DND-41 (cell line): ENCODE measurements at regions not wholly inside any gene's neighbourhood (a gene's known extent, or its start where the extent isn't known, plus 50 kb on each side); places are given as distances from the start of the nearest gene placed in this dataset.

Experiments used
- EZH2 ChIP-seq: IDR thresholded peaks from 3 replicates; pipeline ENCODE4 v1.6.1; 2012; ENCODE audit warnings: borderline replicate concordance, low read depth, mild to moderate bottlenecking, moderate library complexity, low read length, inconsistent platforms; ENCODE audit not compliant: severe bottlenecking
- TF ChIP-seq, protein P1 (sequence below): IDR thresholded peaks from 2 replicates; pipeline ENCODE4 v1.5.1; 2012; ENCODE audit warnings: borderline replicate concordance, low read length, moderate library complexity, mild to moderate bottlenecking; ENCODE audit not compliant: poor library complexity, severe bottlenecking; ENCODE audit errors: extremely low read depth

DNA sequence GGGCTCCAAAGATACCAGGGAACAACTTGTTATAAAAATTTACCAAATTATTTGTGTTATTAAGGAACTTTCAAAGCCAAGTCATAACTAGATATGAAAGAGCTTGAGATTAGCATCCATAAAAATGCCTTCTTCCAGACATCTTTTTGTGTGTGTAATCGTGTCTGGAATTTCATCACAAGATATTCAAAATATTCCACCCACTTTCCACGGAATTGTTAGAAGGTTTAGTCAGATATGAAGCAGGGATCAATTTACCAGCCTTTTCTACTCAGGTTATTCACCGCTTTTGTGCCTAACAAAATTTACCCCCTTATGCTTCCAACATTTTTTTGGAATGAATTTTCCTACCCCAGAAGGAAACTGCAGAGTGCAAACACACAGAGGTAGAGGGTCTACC lies 130.2 kb upstream of the ACVR2A start:
- TF ChIP-seq, protein P1, sequence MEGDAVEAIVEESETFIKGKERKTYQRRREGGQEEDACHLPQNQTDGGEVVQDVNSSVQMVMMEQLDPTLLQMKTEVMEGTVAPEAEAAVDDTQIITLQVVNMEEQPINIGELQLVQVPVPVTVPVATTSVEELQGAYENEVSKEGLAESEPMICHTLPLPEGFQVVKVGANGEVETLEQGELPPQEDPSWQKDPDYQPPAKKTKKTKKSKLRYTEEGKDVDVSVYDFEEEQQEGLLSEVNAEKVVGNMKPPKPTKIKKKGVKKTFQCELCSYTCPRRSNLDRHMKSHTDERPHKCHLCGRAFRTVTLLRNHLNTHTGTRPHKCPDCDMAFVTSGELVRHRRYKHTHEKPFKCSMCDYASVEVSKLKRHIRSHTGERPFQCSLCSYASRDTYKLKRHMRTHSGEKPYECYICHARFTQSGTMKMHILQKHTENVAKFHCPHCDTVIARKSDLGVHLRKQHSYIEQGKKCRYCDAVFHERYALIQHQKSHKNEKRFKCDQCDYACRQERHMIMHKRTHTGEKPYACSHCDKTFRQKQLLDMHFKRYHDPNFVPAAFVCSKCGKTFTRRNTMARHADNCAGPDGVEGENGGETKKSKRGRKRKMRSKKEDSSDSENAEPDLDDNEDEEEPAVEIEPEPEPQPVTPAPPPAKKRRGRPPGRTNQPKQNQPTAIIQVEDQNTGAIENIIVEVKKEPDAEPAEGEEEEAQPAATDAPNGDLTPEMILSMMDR = no peak
- TF ChIP-seq EZH2 = no peak
